ENCODE measurements at regions not wholly inside any gene's neighbourhood (a gene's known extent, or its start where the extent isn't known, plus 50 kb on each side); places are given as distances from the start of the nearest gene placed in this dataset.
A peak's percentile ranks its signal among the peaks of the same experiment; 100 is the strongest.

DNA sequence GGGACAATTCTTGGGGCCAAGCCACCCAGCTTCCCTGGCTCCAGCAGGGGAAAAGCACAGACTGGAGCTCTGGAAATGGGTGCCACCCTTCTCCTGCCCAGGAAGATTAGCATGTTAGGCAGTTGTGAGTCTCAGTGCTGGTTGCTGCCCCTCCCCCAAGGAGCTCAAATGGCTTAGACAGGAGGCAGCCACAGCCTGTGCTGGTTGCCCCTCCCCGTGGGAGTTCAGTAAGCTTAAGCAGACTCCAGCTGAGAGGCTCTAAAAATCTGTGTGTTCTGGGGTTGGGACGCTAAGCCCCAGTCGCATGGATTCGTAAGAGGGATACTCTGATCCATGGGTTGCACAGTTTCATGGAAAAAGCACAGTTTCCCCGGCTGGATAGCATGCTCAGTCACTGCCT is 92.7 kb upstream of the NDST3 start:
- DNase-seq (no peak), ATAC-seq (no peak)
- intact Hi-C loops (cut with micrococcal nuclease) = no loop called here
- H3K27me3 ChIP-seq (ENCODE audit: control insufficient read depth, insufficient read depth, low read length) = no peaks in the 10 kb centered on the region
- 80% methylated on average over 5 of the region's 5 CpGs for WGBS (ENCODE audit: insufficient coverage)
- no peaks in the 10 kb centered on the region for H3K4me1 ChIP-seq (ENCODE audit: control insufficient read depth, insufficient read depth, low read length)
- Mint-ChIP-seq H3K4me1 (no peaks in the 10 kb centered on the region), H3K4me3 (no peak overlapping the region), H3K9me3 (peaks cover 18 to 19% of the 10 kb centered on the region in 2 donors), H3K27me3 (ENCODE audit: low read depth in 2 of 2) (no peaks in the 10 kb centered on the region), H3K36me3 (peaks cover 6% of the 10 kb centered on the region), H3K27ac (no peak overlapping the region)
- TF ChIP-seq, protein P1, sequence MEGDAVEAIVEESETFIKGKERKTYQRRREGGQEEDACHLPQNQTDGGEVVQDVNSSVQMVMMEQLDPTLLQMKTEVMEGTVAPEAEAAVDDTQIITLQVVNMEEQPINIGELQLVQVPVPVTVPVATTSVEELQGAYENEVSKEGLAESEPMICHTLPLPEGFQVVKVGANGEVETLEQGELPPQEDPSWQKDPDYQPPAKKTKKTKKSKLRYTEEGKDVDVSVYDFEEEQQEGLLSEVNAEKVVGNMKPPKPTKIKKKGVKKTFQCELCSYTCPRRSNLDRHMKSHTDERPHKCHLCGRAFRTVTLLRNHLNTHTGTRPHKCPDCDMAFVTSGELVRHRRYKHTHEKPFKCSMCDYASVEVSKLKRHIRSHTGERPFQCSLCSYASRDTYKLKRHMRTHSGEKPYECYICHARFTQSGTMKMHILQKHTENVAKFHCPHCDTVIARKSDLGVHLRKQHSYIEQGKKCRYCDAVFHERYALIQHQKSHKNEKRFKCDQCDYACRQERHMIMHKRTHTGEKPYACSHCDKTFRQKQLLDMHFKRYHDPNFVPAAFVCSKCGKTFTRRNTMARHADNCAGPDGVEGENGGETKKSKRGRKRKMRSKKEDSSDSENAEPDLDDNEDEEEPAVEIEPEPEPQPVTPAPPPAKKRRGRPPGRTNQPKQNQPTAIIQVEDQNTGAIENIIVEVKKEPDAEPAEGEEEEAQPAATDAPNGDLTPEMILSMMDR (IDR thresholded peaks at IDR 0.05) = no peak
- H3K9me3 ChIP-seq (ENCODE audit: control insufficient read depth, insufficient read depth, low read length) = peaks cover 12% of the 10 kb centered on the region
- no peak overlapping the region for H3K27ac ChIP-seq (ENCODE audit: low read length)
- H3K36me3 ChIP-seq (ENCODE audit: control insufficient read depth, insufficient read depth, low read length) = no peaks in the 10 kb centered on the region
- no peak overlapping the region for H3K4me3 ChIP-seq (ENCODE audit: low read length)

DNA sequence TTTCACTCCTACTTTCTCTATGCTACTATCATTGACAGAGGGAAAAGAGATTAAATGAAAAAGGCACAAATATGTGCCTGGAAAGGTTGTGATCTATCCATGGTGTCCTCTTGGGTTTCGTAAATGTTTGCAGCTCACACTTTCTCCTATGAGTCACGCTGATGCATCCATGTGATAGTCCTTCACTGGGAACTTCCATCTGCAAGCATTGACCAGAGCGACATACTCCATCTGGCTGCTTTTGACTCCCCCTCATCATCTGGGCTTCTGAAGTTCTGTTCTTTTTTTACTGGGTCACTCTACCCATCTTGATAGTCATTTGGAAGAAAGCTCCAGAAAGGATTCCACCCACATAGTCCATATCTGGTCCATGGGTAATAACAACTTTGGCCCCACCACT is 84.7 kb upstream of the NDST3 start:
- H3K36me3 ChIP-seq (ENCODE audit: control insufficient read depth, insufficient read depth, low read length) = no peaks in the 10 kb centered on the region
- no peaks in the 10 kb centered on the region for H3K4me1 ChIP-seq (ENCODE audit: control insufficient read depth, insufficient read depth, low read length)
- Mint-ChIP-seq H3K9me3 (peaks cover 6 to 10% of the 10 kb centered on the region in 2 donors), H3K4me1 (no peaks in the 10 kb centered on the region), H3K4me3 (no peak overlapping the region), H3K27ac (no peak overlapping the region), H3K27me3 (ENCODE audit: low read depth in 2 of 2) (no peaks in the 10 kb centered on the region), H3K36me3 (peaks cover 8% of the 10 kb centered on the region)
- no peaks in the 10 kb centered on the region for H3K9me3 ChIP-seq (ENCODE audit: control insufficient read depth, insufficient read depth, low read length)
- H3K27ac ChIP-seq (ENCODE audit: low read length) = no peak overlapping the region
- no peaks in the 10 kb centered on the region for H3K27me3 ChIP-seq (ENCODE audit: control insufficient read depth, insufficient read depth, low read length)
- intact Hi-C loops (cut with micrococcal nuclease) = no loop called here
- no peak overlapping the region for H3K4me3 ChIP-seq (ENCODE audit: low read length)
- 76% methylated on average over 3 of the region's 3 CpGs for WGBS (ENCODE audit: insufficient coverage)
- DNase-seq = no peak
- TF ChIP-seq, protein P1 (IDR thresholded peaks at IDR 0.05) = no peak
- no peak for ATAC-seq

DNA sequence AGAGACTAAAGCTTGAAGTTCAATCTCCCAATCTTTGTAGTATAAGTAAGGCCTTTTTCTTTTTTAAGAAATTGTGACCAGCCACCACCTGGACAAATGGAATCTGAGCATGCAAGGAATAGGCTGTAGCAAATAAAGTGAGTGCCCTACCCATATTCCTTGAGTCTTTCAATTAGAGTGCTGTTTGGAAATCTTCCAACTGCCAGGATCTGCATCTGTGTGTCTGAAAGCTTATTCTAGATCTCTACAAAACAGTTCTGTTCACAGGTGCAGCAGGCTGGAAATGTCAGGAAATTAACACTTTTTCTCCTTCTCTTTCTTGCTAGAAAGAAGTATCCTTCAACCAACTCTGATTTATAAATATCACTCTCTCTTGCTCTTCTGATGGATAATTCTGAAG is 76.7 kb upstream of the NDST3 start:
- no peaks in the 10 kb centered on the region for H3K27me3 Mint-ChIP-seq (ENCODE audit: low read depth in 2 of 2)
- no peak overlapping the region for H3K4me3 Mint-ChIP-seq
- H3K9me3 ChIP-seq (ENCODE audit: control insufficient read depth, insufficient read depth, low read length) = no peaks in the 10 kb centered on the region
- no peaks in the 10 kb centered on the region for H3K27me3 ChIP-seq (ENCODE audit: control insufficient read depth, insufficient read depth, low read length)
- no peaks in the 10 kb centered on the region for H3K4me1 ChIP-seq (ENCODE audit: control insufficient read depth, insufficient read depth, low read length)
- H3K27ac ChIP-seq (ENCODE audit: low read length) = no peak overlapping the region
- H3K4me1 Mint-ChIP-seq = no peaks in the 10 kb centered on the region
- no peak overlapping the region for H3K4me3 ChIP-seq (ENCODE audit: low read length)
- H3K9me3 Mint-ChIP-seq = peaks cover 11 to 12% of the 10 kb centered on the region in 2 donors
- no peaks in the 10 kb centered on the region for H3K36me3 Mint-ChIP-seq
- H3K36me3 ChIP-seq (ENCODE audit: control insufficient read depth, insufficient read depth, low read length) = no peaks in the 10 kb centered on the region
- intact Hi-C loops (cut with micrococcal nuclease) = no loop called here
- TF ChIP-seq, protein P1 (IDR thresholded peaks at IDR 0.05) = no peak
- ATAC-seq = no peak
- no peak for DNase-seq
- no peak overlapping the region for H3K27ac Mint-ChIP-seq

DNA sequence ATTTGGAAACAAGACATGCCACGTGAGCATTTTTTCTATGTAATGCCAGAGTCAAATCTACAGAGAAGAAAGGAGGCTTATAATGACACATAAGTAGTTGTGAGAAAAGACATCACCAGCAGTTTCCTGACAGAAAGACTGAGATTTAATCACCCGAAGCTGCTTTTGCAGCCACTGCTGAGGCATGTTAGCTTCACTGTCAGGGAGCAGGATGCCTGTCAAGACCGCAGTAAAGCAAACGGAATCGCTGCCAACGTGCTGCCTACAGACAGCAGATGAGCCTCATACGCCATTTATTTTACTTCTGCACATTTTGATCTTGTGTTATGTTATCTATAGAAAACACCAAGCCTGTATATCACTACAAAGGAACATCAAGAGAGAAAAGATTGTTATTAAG is 68.7 kb upstream of the NDST3 start:
- Histone ChIP-seq H3K36me3 (ENCODE audit: control insufficient read depth, insufficient read depth, low read length) (no peaks in the 10 kb centered on the region), H3K9me3 (ENCODE audit: control insufficient read depth, insufficient read depth, low read length) (no peaks in the 10 kb centered on the region), H3K4me3 (ENCODE audit: low read length) (no peak overlapping the region), H3K27me3 (ENCODE audit: control insufficient read depth, insufficient read depth, low read length) (no peaks in the 10 kb centered on the region), H3K4me1 (ENCODE audit: control insufficient read depth, insufficient read depth, low read length) (no peaks in the 10 kb centered on the region), H3K27ac (ENCODE audit: low read length) (no peak overlapping the region)
- Mint-ChIP-seq H3K9me3 (peaks cover 6 to 9% of the 10 kb centered on the region in 2 donors), H3K4me1 (no peaks in the 10 kb centered on the region), H3K36me3 (no peaks in the 10 kb centered on the region), H3K27ac (no peak overlapping the region), H3K4me3 (no peak overlapping the region), H3K27me3 (ENCODE audit: low read depth in 2 of 2) (no peaks in the 10 kb centered on the region)
- peak in 1 of 2 donors; percentile 3 for DNase-seq
- intact Hi-C loops (cut with micrococcal nuclease) = no loop called here
- no peak for ATAC-seq
- TF ChIP-seq, protein P1 (IDR thresholded peaks at IDR 0.05) = no peak
- WGBS (ENCODE audit: insufficient coverage) = 82% methylated on average over 6 of the region's 7 CpGs

Measured in natural killer cell (primary cell).